ENCODE measurements at regions not wholly inside any gene's neighbourhood (a gene's known extent, or its start where the extent isn't known, plus 50 kb on each side); places are given as distances from the start of the nearest gene placed in this dataset.
"Not testable (repeated sequence)": the region's sequence is repeated elsewhere in the genome, so short reads cannot be mapped to it uniquely, and the experiment has no call there.

- DNase-seq = no peak
Observed at GRCh38 chr2:45102141-45102540, 92.9 kb upstream of the SIX2 start.

- no peak for DNase-seq
Observed at GRCh38 chr2:45096996-45097395, 87.7 kb upstream of the SIX2 start.

- DNase-seq = not testable (repeated sequence)
Observed at GRCh38 chr2:45096038-45096437, 86.8 kb upstream of the SIX2 start.

- DNase-seq = no peak
Observed at GRCh38 chr2:45093663-45094062, 84.4 kb upstream of the SIX2 start.

GRCh38 chr2:45093181-45093580 is 83.9 kb upstream of the SIX2 start:
- DNase-seq = no peak

GRCh38 chr2:45089554-45090261 is 80.5 kb upstream of the SIX2 start:
- DNase-seq = no peak

GRCh38 chr2:45085487-45085886 is 76.2 kb upstream of the SIX2 start:
- no peak for DNase-seq

- DNase-seq = no peak
Observed at GRCh38 chr2:45084361-45085020, 75.2 kb upstream of the SIX2 start.

- no peak for DNase-seq
Observed at GRCh38 chr2:45083175-45083574, 73.9 kb upstream of the SIX2 start.

GRCh38 chr2:45074713-45075112 is 65.5 kb upstream of the SIX2 start:
- DNase-seq = no peak

- no peak for DNase-seq
Observed at GRCh38 chr2:45072862-45073237, 63.6 kb upstream of the SIX2 start.

GRCh38 chr2:45072064-45072861 is 63.0 kb upstream of the SIX2 start:
- no peak for DNase-seq

- no peak for DNase-seq
Observed at GRCh38 chr2:45070113-45070652, 60.9 kb upstream of the SIX2 start.

GRCh38 chr2:45069684-45070083 is 60.4 kb upstream of the SIX2 start:
- no peak for DNase-seq

GRCh38 chr2:45068571-45069140 is 59.4 kb upstream of the SIX2 start:
- no peak for DNase-seq

GRCh38 chr2:45067859-45068570 is 58.8 kb upstream of the SIX2 start:
- DNase-seq = no peak

All from NCI-H1105 treated with DMSO at 0.1 percent for 48 hours (cell line).